ENCODE measurements at regions not wholly inside any gene's neighbourhood (a gene's known extent, or its start where the extent isn't known, plus 50 kb on each side); places are given as distances from the start of the nearest gene placed in this dataset.

- no peaks in the 10 kb centered on the region for H4K20me1 ChIP-seq
- H3K9ac ChIP-seq, result no peak overlapping the region
- H3K4me2 ChIP-seq, result no peak overlapping the region
- peaks cover 25% of the 10 kb centered on the region for H3K4me1 ChIP-seq
- peaks cover 23% of the 10 kb centered on the region for H3K9me3 ChIP-seq
- no peaks in the 10 kb centered on the region for H3K36me3 ChIP-seq
- no peak for TF ChIP-seq Cebpa-rat (IDR thresholded peaks at IDR 0.05)
- no peak overlapping the region for H3K27ac ChIP-seq
- H3K27me3 ChIP-seq, result no peaks in the 10 kb centered on the region
- H3K4me3 ChIP-seq, result no peak overlapping the region
Measured at GRCh38 chr5:74430631-74431289, 209.8 kb downstream of the ENC1 start.

GRCh38 chr5:74429495-74429894 is 211.0 kb downstream of the ENC1 start:
- Histone ChIP-seq H3K4me1 (peaks cover 20% of the 10 kb centered on the region), H3K27me3 (no peaks in the 10 kb centered on the region), H4K20me1 (no peaks in the 10 kb centered on the region), H3K4me2 (no peak overlapping the region), H3K9me3 (peaks cover 23% of the 10 kb centered on the region), H3K36me3 (no peaks in the 10 kb centered on the region), H3K4me3 (no peak overlapping the region), H3K9ac (no peak overlapping the region), H3K27ac (no peak overlapping the region)
- TF ChIP-seq Cebpa-rat (IDR thresholded peaks at IDR 0.05), result no peak

- Histone ChIP-seq H3K27me3 (no peaks in the 10 kb centered on the region), H3K9ac (no peak overlapping the region), H3K4me1 (peaks cover 14% of the 10 kb centered on the region), H3K36me3 (no peaks in the 10 kb centered on the region), H4K20me1 (no peaks in the 10 kb centered on the region), H3K27ac (no peak overlapping the region), H3K4me3 (no peak overlapping the region), H3K4me2 (no peak overlapping the region), H3K9me3 (peaks cover 23% of the 10 kb centered on the region)
- no peak for TF ChIP-seq Cebpa-rat (IDR thresholded peaks at IDR 0.05)
Measured at GRCh38 chr5:74428876-74429275, 211.7 kb downstream of the ENC1 start.

GRCh38 chr5:74428275-74428674 is 212.3 kb downstream of the ENC1 start:
- peaks cover 23% of the 10 kb centered on the region for H3K9me3 ChIP-seq

GRCh38 chr5:74426506-74426905 is 214.0 kb downstream of the ENC1 start:
- H3K27me3 ChIP-seq, result no peaks in the 10 kb centered on the region
- H4K20me1 ChIP-seq, result no peaks in the 10 kb centered on the region
- peaks cover 23% of the 10 kb centered on the region for H3K9me3 ChIP-seq
- no peaks in the 10 kb centered on the region for H3K36me3 ChIP-seq
- no peak overlapping the region for H3K4me2 ChIP-seq
- no peaks in the 10 kb centered on the region for H3K4me1 ChIP-seq
- TF ChIP-seq Cebpa-rat (IDR thresholded peaks at IDR 0.05), result no peak
- no peak overlapping the region for H3K27ac ChIP-seq
- H3K9ac ChIP-seq, result no peak overlapping the region
- no peak overlapping the region for H3K4me3 ChIP-seq

More at GRCh38 chr5:74428275-74428674, 212.3 kb downstream of the ENC1 start:
- no peak overlapping the region for H3K4me3 ChIP-seq
- no peaks in the 10 kb centered on the region for H3K27me3 ChIP-seq
- H3K4me2 ChIP-seq, result no peak overlapping the region
- no peaks in the 10 kb centered on the region for H3K36me3 ChIP-seq
- no peak for TF ChIP-seq Cebpa-rat (IDR thresholded peaks at IDR 0.05)
- no peaks in the 10 kb centered on the region for H4K20me1 ChIP-seq
- no peak overlapping the region for H3K27ac ChIP-seq
- peaks cover 7% of the 10 kb centered on the region for H3K4me1 ChIP-seq
- no peak overlapping the region for H3K9ac ChIP-seq

GRCh38 chr5:74424162-74424868 is 216.2 kb downstream of the ENC1 start:
- H3K36me3 ChIP-seq, result no peaks in the 10 kb centered on the region
- no peak overlapping the region for H3K4me2 ChIP-seq
- no peak overlapping the region for H3K4me3 ChIP-seq
- no peak for TF ChIP-seq Cebpa-rat (IDR thresholded peaks at IDR 0.05)
- no peak overlapping the region for H3K27ac ChIP-seq
- H3K9ac ChIP-seq, result no peak overlapping the region
- no peaks in the 10 kb centered on the region for H3K27me3 ChIP-seq
- no peaks in the 10 kb centered on the region for H4K20me1 ChIP-seq
- H3K9me3 ChIP-seq, result peaks cover 2% of the 10 kb centered on the region
- H3K4me1 ChIP-seq, result no peaks in the 10 kb centered on the region

- no peaks in the 10 kb centered on the region for H4K20me1 ChIP-seq
- no peaks in the 10 kb centered on the region for H3K36me3 ChIP-seq
- H3K9ac ChIP-seq, result no peak overlapping the region
- no peaks in the 10 kb centered on the region for H3K27me3 ChIP-seq
- H3K9me3 ChIP-seq, result no peaks in the 10 kb centered on the region
- no peak overlapping the region for H3K27ac ChIP-seq
- H3K4me3 ChIP-seq, result no peak overlapping the region
- no peak for TF ChIP-seq Cebpa-rat (IDR thresholded peaks at IDR 0.05)
- H3K4me2 ChIP-seq, result no peak overlapping the region
- no peaks in the 10 kb centered on the region for H3K4me1 ChIP-seq
Measured at GRCh38 chr5:74423383-74423782, 217.1 kb downstream of the ENC1 start.

GRCh38 chr5:74422671-74423070 is 217.9 kb downstream of the ENC1 start:
- Histone ChIP-seq H3K4me2 (no peak overlapping the region), H3K9ac (no peak overlapping the region)
- TF ChIP-seq Cebpa-rat (IDR thresholded peaks at IDR 0.05), result no peak

GRCh38 chr5:74422030-74422429 is 218.5 kb downstream of the ENC1 start:
- no peak for TF ChIP-seq Cebpa-rat (IDR thresholded peaks at IDR 0.05)
- no peaks in the 10 kb centered on the region for H3K4me1 ChIP-seq
- no peaks in the 10 kb centered on the region for H3K9me3 ChIP-seq
- no peaks in the 10 kb centered on the region for H3K36me3 ChIP-seq
- H4K20me1 ChIP-seq, result no peaks in the 10 kb centered on the region
- H3K27ac ChIP-seq, result no peak overlapping the region
- no peak overlapping the region for H3K4me2 ChIP-seq
- H3K27me3 ChIP-seq, result no peaks in the 10 kb centered on the region
- no peak overlapping the region for H3K9ac ChIP-seq
- H3K4me3 ChIP-seq, result no peak overlapping the region

More at GRCh38 chr5:74422671-74423070, 217.9 kb downstream of the ENC1 start:
- no peak overlapping the region for H3K4me3 ChIP-seq
- no peaks in the 10 kb centered on the region for H3K27me3 ChIP-seq
- H3K9me3 ChIP-seq, result no peaks in the 10 kb centered on the region
- H3K27ac ChIP-seq, result no peak overlapping the region
- no peaks in the 10 kb centered on the region for H3K36me3 ChIP-seq
- no peaks in the 10 kb centered on the region for H3K4me1 ChIP-seq
- no peaks in the 10 kb centered on the region for H4K20me1 ChIP-seq

GRCh38 chr5:74421377-74421776 is 219.2 kb downstream of the ENC1 start:
- Histone ChIP-seq H3K4me1 (no peaks in the 10 kb centered on the region), H3K27ac (no peak overlapping the region), H3K27me3 (no peaks in the 10 kb centered on the region), H3K9me3 (no peaks in the 10 kb centered on the region), H3K9ac (no peak overlapping the region), H3K4me2 (no peak overlapping the region), H3K36me3 (no peaks in the 10 kb centered on the region), H3K4me3 (no peak overlapping the region), H4K20me1 (no peaks in the 10 kb centered on the region)
- TF ChIP-seq Cebpa-rat (IDR thresholded peaks at IDR 0.05), result no peak
